ENCODE measurements at regions not wholly inside any gene's neighbourhood (a gene's known extent, or its start where the extent isn't known, plus 50 kb on each side); places are given as distances from the start of the nearest gene placed in this dataset.

GRCh38 chr3:82715091-82715856, 953.8 kb upstream of the GBE1 start:
- TF ChIP-seq CTCF (IDR thresholded peaks at IDR 0.05) (no peak), POLR2AphosphoS5 (IDR thresholded peaks at IDR 0.05) (no peak), POLR2A (IDR thresholded peaks at IDR 0.05) (no peak)

Data from upper lobe of left lung (tissue), 4 donors.